HCT116 (cell line): ENCODE measurements at regions not wholly inside any gene's neighbourhood (a gene's known extent, or its start where the extent isn't known, plus 50 kb on each side); places are given as distances from the start of the nearest gene placed in this dataset.

Experiments used
- ATAC-seq: fragments of 200-7000 bp; cut with Tn5 transposase; 2 replicates; pipeline ENCODE4 v1.9.1; 2020; ENCODE audit warnings: mild to moderate bottlenecking, moderate library complexity
- BruUV-seq: library from RNA; stranded (reverse); fragments of 400-500 nt; replicated peaks from 2 replicates; lab custom pipeline; 2021; lab: Mats Ljungman, UMichigan
- CTCF ChIA-PET: fragments of 300-600 bp; sonication (Branson Sonifier 250); formaldehyde crosslinking; loops from one replicate; lab custom pipeline; 2021; ENCODE audit warnings: antibody characterized with exemption; lab: Charles Lee
- POLR2A ChIA-PET: fragments of 300-600, 350-600 bp; sonication (Branson Sonifier 250); formaldehyde crosslinking; loops from one replicate; lab custom pipeline; 2021; ENCODE audit warnings: antibody characterized with exemption; lab: Charles Lee
- RAD21 ChIA-PET, 2 experiments: fragments of 300-600 bp; sonication (Branson Sonifier 250); formaldehyde crosslinking; loops; one replicate each; lab custom pipeline; 2023; ENCODE audit warnings: low total read pairs in 2 of 2; ENCODE audit not compliant: uncharacterized antibody in 2 of 2, unreplicated experiment in 2 of 2, low non-redundant PET in 1 of 2; lab: Charles Lee
- DNase-seq: peaks from one replicate; pipeline ENCODE4 v3.0.0-alpha.2; 2010; ENCODE audit warnings: low read depth, low spot score
- H2AFZ ChIP-seq: fragments of 200-600 bp; shearing (Covaris generic), sonication (generic); 2 replicates; pipeline ENCODE4 v1.6.1; 2017; ENCODE audit warnings: low read depth, mixed run types, mixed read lengths, antibody characterized with exemption, low read length; ENCODE audit not compliant: poor library complexity, severe bottlenecking
- H3K27ac ChIP-seq: 2 replicates; pipeline ENCODE4 v1.5.1; 2012; ENCODE audit warnings: low read depth, low read length
- H3K27me3 ChIP-seq: fragments of 200-600 bp; sonication (generic); 2 replicates; pipeline ENCODE4 v1.6.1; 2016; ENCODE audit warnings: mixed run types, low read length, mixed read lengths; ENCODE audit not compliant: insufficient read depth
- H3K36me3 ChIP-seq, 2 experiments: fragments of 200-500 bp in 1 of 2; fragments of 200-600 bp in 1 of 2; sonication (Bioruptor generic) in 1 of 2; sonication (generic) in 1 of 2; 2 replicates each; pipeline versions ENCODE4 v1.5.1 to v1.6.1; 2014 to 2016; ENCODE audit warnings: low read length in 2 of 2, inconsistent platforms in 1 of 2, mixed read lengths in 1 of 2, mixed run types in 1 of 2; ENCODE audit not compliant: insufficient read depth in 2 of 2, control insufficient read depth in 1 of 2
- H3K4me1 ChIP-seq, 2 experiments: fragments of 200-600 bp in 1 of 2; sonication (generic) in 1 of 2; 2 replicates each; pipeline versions ENCODE4 v1.5.1 to v1.6.1; 2012 to 2017; ENCODE audit warnings: low read length in 2 of 2, inconsistent platforms in 1 of 2, mild to moderate bottlenecking in 1 of 2, mixed read lengths in 1 of 2, mixed run types in 1 of 2, moderate library complexity in 1 of 2; ENCODE audit not compliant: insufficient read depth in 2 of 2, control insufficient read depth in 1 of 2
- H3K4me2 ChIP-seq: fragments of 200-600 bp; sonication (generic); 2 replicates; pipeline ENCODE4 v1.6.1; 2017; ENCODE audit warnings: mixed run types, low read length, mixed read lengths
- H3K4me3 ChIP-seq, 2 experiments: fragments of 200-600 bp in 1 of 2; sonication (generic) in 1 of 2; replicated peaks in 1 of 2; 2 replicates each; pipeline ENCODE4 v1.5.1; 2011 to 2016; ENCODE audit warnings: low read length in 2 of 2, control low read depth in 1 of 2, low read depth in 1 of 2, mild to moderate bottlenecking in 1 of 2, mixed read lengths in 1 of 2, mixed run types in 1 of 2
- H3K79me2 ChIP-seq: fragments of 200-600 bp; sonication (generic); 2 replicates; pipeline ENCODE4 v1.6.1; 2017; ENCODE audit warnings: mild to moderate bottlenecking, mixed run types, low read length, moderate library complexity, mixed read lengths; ENCODE audit not compliant: insufficient read depth
- H3K9ac ChIP-seq: fragments of 200-600 bp; sonication (generic); 2 replicates; pipeline ENCODE4 v1.6.1; 2016; ENCODE audit warnings: low read length, mixed read lengths
- H3K9me2 ChIP-seq: fragments of 200-600 bp; sonication (generic), shearing (Covaris generic); 2 replicates; pipeline ENCODE4 v1.6.1; 2017; ENCODE audit warnings: mixed run types, mild to moderate bottlenecking, moderate library complexity; ENCODE audit not compliant: insufficient read depth
- H3K9me3 ChIP-seq, 2 experiments: fragments of 200-500 bp in 1 of 2; fragments of 200-600 bp in 1 of 2; sonication (Bioruptor generic) in 1 of 2; sonication (generic) in 1 of 2; 2 replicates each; pipeline ENCODE4 v1.6.1; 2014 to 2017; ENCODE audit warnings: low read length in 2 of 2, mixed read lengths in 2 of 2, inconsistent platforms in 1 of 2, low read depth in 1 of 2, mild to moderate bottlenecking in 1 of 2, mixed run types in 1 of 2, moderate library complexity in 1 of 2; ENCODE audit not compliant: control insufficient read depth in 1 of 2, insufficient read depth in 1 of 2
- H4K20me1 ChIP-seq: fragments of 200-600 bp; sonication (generic), shearing (Covaris generic); 2 replicates; pipeline ENCODE4 v1.6.1; 2017; ENCODE audit warnings: mixed run types, mild to moderate bottlenecking, moderate library complexity; ENCODE audit not compliant: insufficient read depth
- ATF3 ChIP-seq: IDR thresholded peaks from 2 replicates; pipeline ENCODE4 v1.6.1; 2012
- CBX3 ChIP-seq: IDR thresholded peaks from 2 replicates; pipeline ENCODE4 v1.6.1; 2012; ENCODE audit warnings: low read depth
- EGR1 ChIP-seq: IDR thresholded peaks from 2 replicates; pipeline ENCODE4 v1.6.1; 2012; ENCODE audit warnings: low read depth
- ELF1 ChIP-seq: IDR thresholded peaks from 2 replicates; pipeline ENCODE4 v1.6.1; 2012; ENCODE audit warnings: low read depth, borderline replicate concordance
- FOSL1 ChIP-seq: IDR thresholded peaks from 2 replicates; pipeline ENCODE4 v1.6.1; 2012; ENCODE audit warnings: low read depth
- POLR2A ChIP-seq: IDR thresholded peaks from 2 replicates; pipeline ENCODE4 v1.7.0; 2011; ENCODE audit warnings: borderline replicate concordance; ENCODE audit not compliant: insufficient read depth, insufficient read length; ENCODE audit errors: extremely low read depth
- REST ChIP-seq: IDR thresholded peaks from 2 replicates; pipeline ENCODE4 v1.6.1; 2012; ENCODE audit warnings: low read depth
- SIN3A ChIP-seq: IDR thresholded peaks from 2 replicates; pipeline ENCODE4 v1.6.1; 2012; ENCODE audit warnings: low read depth
- ZBTB33 ChIP-seq: IDR thresholded peaks from 2 replicates; pipeline ENCODE4 v1.6.1; 2011; ENCODE audit warnings: mild to moderate bottlenecking, low read length, moderate library complexity; ENCODE audit not compliant: insufficient replicate concordance; ENCODE audit errors: extremely low read depth
- ZFX ChIP-seq: fragments of 450-650 bp; IDR thresholded peaks from 2 replicates; pipeline ENCODE4 v1.6.1; 2017
- ZNF274 ChIP-seq: fragments of 200-500 bp; sonication (Bioruptor generic); IDR thresholded peaks from 2 replicates; pipeline ENCODE4 v1.6.1; 2014; ENCODE audit warnings: mild to moderate bottlenecking, low read depth, low read length, inconsistent platforms
- intact Hi-C: fragments of 100-400 bp; cut with micrococcal nuclease; formaldehyde crosslinking; loops from 2 replicates; pipeline ENCODE4 v1.10.0; 2022

- Histone ChIP-seq H3K4me3 (no peak overlapping the region), H3K79me2 (no peaks in the 10 kb centered on the region), H3K27me3 (no peaks in the 10 kb centered on the region), H3K9me2 (no peaks in the 10 kb centered on the region), H2AFZ (no peak overlapping the region), H3K9ac (no peak overlapping the region), H4K20me1 (no peaks in the 10 kb centered on the region), H3K4me1 (peaks cover 23 to 27% of the 10 kb centered on the region in 2 experiments), H3K36me3 (no peaks in the 10 kb centered on the region), H3K27ac (no peak overlapping the region), H3K4me2 (no peak overlapping the region), H3K9me3 (no peaks in the 10 kb centered on the region)
- ChIA-PET CTCF (no interaction called here), POLR2A (no interaction called here), RAD21 (no interaction called here)
- intact Hi-C loops: no loop called here
- BruUV-seq: no TSS peak
- DNase-seq: no peak
- TF ChIP-seq REST: no peak
- no peak for TF ChIP-seq SIN3A
- TF ChIP-seq FOSL1: no peak
- TF ChIP-seq ZBTB33: no peak
- TF ChIP-seq CBX3: no peak
- no peak for TF ChIP-seq ELF1
- TF ChIP-seq ATF3: no peak
- TF ChIP-seq ZNF274: no peak
- TF ChIP-seq ZFX: no peak
- no peak for TF ChIP-seq EGR1
- TF ChIP-seq POLR2A: no peak
- ATAC-seq: no peak
Measured at GRCh38 chr21:35236090-35236489, 187.0 kb upstream of the RUNX1 start.
